MM.1S (cell line): ENCODE measurements at regions not wholly inside any gene's neighbourhood (a gene's known extent, or its start where the extent isn't known, plus 50 kb on each side); places are given as distances from the start of the nearest gene placed in this dataset.

Experiments
- DNase-seq: peaks from one replicate; pipeline ENCODE4 v3.0.0-alpha.2; 2015
- H2AFZ ChIP-seq: fragments of 300-600 bp; sonication (generic); 2 replicates; pipeline ENCODE4 v1.6.0; 2016; ENCODE audit warnings: antibody characterized with exemption, low read length
- H3F3A ChIP-seq: fragments of 300-600 bp; sonication (generic); 2 replicates; pipeline ENCODE4 v1.6.1; 2016; ENCODE audit warnings: mild to moderate bottlenecking, antibody characterized with exemption, low read length, moderate library complexity, mixed read lengths; ENCODE audit not compliant: insufficient read depth
- H3K27ac ChIP-seq: fragments of 300-600 bp; sonication (generic); 2 replicates; pipeline ENCODE4 v1.5.1; 2016; ENCODE audit warnings: mild to moderate bottlenecking, low read length
- H3K27me3 ChIP-seq: fragments of 300-600 bp; sonication (generic); replicated peaks from 2 replicates; pipeline ENCODE4 v1.6.0; 2016; ENCODE audit warnings: low read length; ENCODE audit not compliant: insufficient read depth
- H3K36me3 ChIP-seq: fragments of 300-600 bp; sonication (generic); replicated peaks from 2 replicates; pipeline ENCODE4 v1.6.1; 2016; ENCODE audit warnings: mild to moderate bottlenecking, low read length, mixed read lengths; ENCODE audit not compliant: insufficient read depth
- H3K4me1 ChIP-seq: fragments of 300-600 bp; sonication (generic); 2 replicates; pipeline ENCODE4 v1.6.1; 2016; ENCODE audit warnings: low read length, mixed read lengths
- H3K4me2 ChIP-seq: fragments of 300-600 bp; sonication (generic); 2 replicates; pipeline ENCODE4 v1.6.0; 2016; ENCODE audit warnings: low read depth, low read length
- H3K4me3 ChIP-seq: fragments of 300-600 bp; sonication (generic); 2 replicates; pipeline ENCODE4 v1.5.1; 2016; ENCODE audit warnings: low read length, mixed read lengths
- H3K79me2 ChIP-seq: fragments of 300-600 bp; sonication (generic); 2 replicates; pipeline ENCODE4 v1.6.1; 2016; ENCODE audit warnings: mixed run types, low read length, mixed read lengths
- H3K9ac ChIP-seq: fragments of 300-600 bp; sonication (generic); 2 replicates; pipeline ENCODE4 v1.6.1; 2016; ENCODE audit warnings: low read length, mixed read lengths
- H3K9me2 ChIP-seq: fragments of 300-600 bp; sonication (generic); replicated peaks from 2 replicates; pipeline ENCODE4 v1.6.1; 2016; ENCODE audit warnings: mild to moderate bottlenecking, low read length, mixed read lengths; ENCODE audit not compliant: insufficient read depth
- H3K9me3 ChIP-seq: fragments of 300-600 bp; sonication (generic); replicated peaks from 2 replicates; pipeline ENCODE4 v1.6.1; 2016; ENCODE audit warnings: mild to moderate bottlenecking, low read length, mixed read lengths; ENCODE audit not compliant: insufficient read depth
- H4K20me1 ChIP-seq: fragments of 300-600 bp; sonication (generic); 2 replicates; pipeline ENCODE4 v1.6.1; 2016; ENCODE audit warnings: mild to moderate bottlenecking, low read length, moderate library complexity, mixed read lengths; ENCODE audit not compliant: insufficient read depth
- EZH2 ChIP-seq: fragments of 300-600 bp; sonication (generic); optimal IDR thresholded peaks from 2 replicates; pipeline ENCODE3; 2017; ENCODE audit warnings: low read depth, mild to moderate bottlenecking, antibody characterized with exemption, low read length, mixed read lengths
- EZH2phosphoT487 ChIP-seq: fragments of 300-600 bp; sonication (generic); IDR thresholded peaks from 2 replicates; pipeline ENCODE4 v1.6.1; 2018; ENCODE audit warnings: antibody characterized with exemption, low read length
- TF ChIP-seq, protein P1 (sequence below): fragments of 300-600 bp; sonication (generic); IDR thresholded peaks from 2 replicates; pipeline ENCODE4 v1.5.1; 2016; ENCODE audit warnings: antibody characterized with exemption, low read length, mixed read lengths

GRCh38 chr6:72525821-72526510, 95.9 kb upstream of the KCNQ5 start:
- no peaks in the 10 kb centered on the region for H3K79me2 ChIP-seq
- H3F3A ChIP-seq: no peaks in the 10 kb centered on the region
- DNase-seq: no peak
- no peaks in the 10 kb centered on the region for H3K36me3 ChIP-seq
- H3K9me3 ChIP-seq: no peaks in the 10 kb centered on the region
- no peak overlapping the region for H2AFZ ChIP-seq
- TF ChIP-seq EZH2: no peak
- no peak for TF ChIP-seq EZH2phosphoT487
- TF ChIP-seq, protein P1, sequence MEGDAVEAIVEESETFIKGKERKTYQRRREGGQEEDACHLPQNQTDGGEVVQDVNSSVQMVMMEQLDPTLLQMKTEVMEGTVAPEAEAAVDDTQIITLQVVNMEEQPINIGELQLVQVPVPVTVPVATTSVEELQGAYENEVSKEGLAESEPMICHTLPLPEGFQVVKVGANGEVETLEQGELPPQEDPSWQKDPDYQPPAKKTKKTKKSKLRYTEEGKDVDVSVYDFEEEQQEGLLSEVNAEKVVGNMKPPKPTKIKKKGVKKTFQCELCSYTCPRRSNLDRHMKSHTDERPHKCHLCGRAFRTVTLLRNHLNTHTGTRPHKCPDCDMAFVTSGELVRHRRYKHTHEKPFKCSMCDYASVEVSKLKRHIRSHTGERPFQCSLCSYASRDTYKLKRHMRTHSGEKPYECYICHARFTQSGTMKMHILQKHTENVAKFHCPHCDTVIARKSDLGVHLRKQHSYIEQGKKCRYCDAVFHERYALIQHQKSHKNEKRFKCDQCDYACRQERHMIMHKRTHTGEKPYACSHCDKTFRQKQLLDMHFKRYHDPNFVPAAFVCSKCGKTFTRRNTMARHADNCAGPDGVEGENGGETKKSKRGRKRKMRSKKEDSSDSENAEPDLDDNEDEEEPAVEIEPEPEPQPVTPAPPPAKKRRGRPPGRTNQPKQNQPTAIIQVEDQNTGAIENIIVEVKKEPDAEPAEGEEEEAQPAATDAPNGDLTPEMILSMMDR: no peak
- H3K9ac ChIP-seq: no peak overlapping the region
- H4K20me1 ChIP-seq: no peaks in the 10 kb centered on the region
- H3K27me3 ChIP-seq: no peaks in the 10 kb centered on the region
- no peak overlapping the region for H3K4me2 ChIP-seq
- no peaks in the 10 kb centered on the region for H3K9me2 ChIP-seq
- H3K27ac ChIP-seq: no peak overlapping the region
- no peak overlapping the region for H3K4me3 ChIP-seq
- no peaks in the 10 kb centered on the region for H3K4me1 ChIP-seq

GRCh38 chr6:72530152-72530551, 91.7 kb upstream of the KCNQ5 start:
- H3K79me2 ChIP-seq: no peaks in the 10 kb centered on the region
- H3K36me3 ChIP-seq: no peaks in the 10 kb centered on the region
- no peaks in the 10 kb centered on the region for H3K9me3 ChIP-seq
- H3K9ac ChIP-seq: no peak overlapping the region
- DNase-seq: no peak
- no peaks in the 10 kb centered on the region for H3K4me1 ChIP-seq
- H3K27me3 ChIP-seq: no peaks in the 10 kb centered on the region
- no peak overlapping the region for H3K4me3 ChIP-seq
- H4K20me1 ChIP-seq: no peaks in the 10 kb centered on the region
- H2AFZ ChIP-seq: no peak overlapping the region
- TF ChIP-seq EZH2 (no peak), EZH2phosphoT487 (no peak)
- TF ChIP-seq, protein P1: no peak
- no peaks in the 10 kb centered on the region for H3K9me2 ChIP-seq
- H3K4me2 ChIP-seq: no peak overlapping the region
- no peak overlapping the region for H3K27ac ChIP-seq
- no peaks in the 10 kb centered on the region for H3F3A ChIP-seq

DNA sequence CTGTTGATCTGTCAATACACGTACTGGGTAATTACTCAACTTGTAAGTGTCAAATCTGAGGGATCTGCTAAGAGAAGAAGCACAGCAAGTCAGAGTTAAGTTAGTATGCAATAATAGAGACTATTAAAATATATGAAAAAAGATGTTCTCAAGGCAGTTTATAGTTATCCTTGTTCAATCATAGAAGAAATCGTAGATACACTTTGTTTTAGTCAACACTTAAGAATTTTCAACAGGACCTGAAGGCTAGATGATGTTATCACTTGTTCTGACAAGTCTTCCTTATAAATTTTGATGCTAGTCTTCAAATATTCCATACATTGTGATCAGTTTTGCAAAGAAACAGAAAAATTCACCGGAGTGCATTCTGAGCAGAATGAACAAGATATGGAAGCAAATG, 91.1 kb upstream of the KCNQ5 start:
- Histone ChIP-seq H3K9me2 (no peaks in the 10 kb centered on the region), H3K27ac (no peak overlapping the region), H3K9ac (no peak overlapping the region), H3F3A (no peaks in the 10 kb centered on the region), H3K9me3 (no peaks in the 10 kb centered on the region), H3K4me2 (no peak overlapping the region), H3K36me3 (no peaks in the 10 kb centered on the region), H3K4me3 (no peak overlapping the region), H3K27me3 (no peaks in the 10 kb centered on the region), H2AFZ (no peak overlapping the region), H3K79me2 (no peaks in the 10 kb centered on the region), H4K20me1 (no peaks in the 10 kb centered on the region), H3K4me1 (no peaks in the 10 kb centered on the region)
- TF ChIP-seq EZH2 (no peak), EZH2phosphoT487 (no peak)
- TF ChIP-seq, protein P1: no peak
- no peak for DNase-seq
